ENCODE measurements at regions not wholly inside any gene's neighbourhood (a gene's known extent, or its start where the extent isn't known, plus 50 kb on each side); places are given as distances from the start of the nearest gene placed in this dataset.

GRCh38 chr20:10724449-10725173, 50.8 kb upstream of the JAG1 start:
- intact Hi-C loops (cut with DNase I; ENCODE audit: low total_unique reads) = no loop called here
- TF ChIP-seq CTCF (IDR thresholded peaks at IDR 0.05) = no peak
- H3K4me1 ChIP-seq = peaks cover 0 to 44% (median 22%) of the 10 kb centered on the region in 4 donors

GRCh38 chr20:10728873-10729670, 55.3 kb upstream of the JAG1 start:
- no peaks in the 10 kb centered on the region for H3K9me3 ChIP-seq
- intact Hi-C loops (cut with DNase I; ENCODE audit: low total_unique reads) = no loop called here

More at GRCh38 chr20:10724449-10725173, 50.8 kb upstream of the JAG1 start:
- Histone ChIP-seq H3K4me3 (no peak overlapping the region), H3K27me3 (no peaks in the 10 kb centered on the region), H3K36me3 (no peaks in the 10 kb centered on the region), H3K27ac (no peak overlapping the region), H3K9me3 (no peaks in the 10 kb centered on the region)
- DNase-seq = no peak

GRCh38 chr20:10729785-10730184, 56.0 kb upstream of the JAG1 start:
- intact Hi-C loops (cut with DNase I; ENCODE audit: low total_unique reads) = no loop called here
- Histone ChIP-seq H3K27ac (no peak overlapping the region), H3K9me3 (no peaks in the 10 kb centered on the region), H3K4me1 (peaks cover 0 to 10% (median 6%) of the 10 kb centered on the region in 4 donors), H3K27me3 (no peaks in the 10 kb centered on the region), H3K4me3 (no peak overlapping the region), H3K36me3 (no peaks in the 10 kb centered on the region)
- DNase-seq = no peak
- TF ChIP-seq CTCF (IDR thresholded peaks at IDR 0.05) = no peak

More at GRCh38 chr20:10728873-10729670, 55.3 kb upstream of the JAG1 start:
- H3K36me3 ChIP-seq = no peaks in the 10 kb centered on the region
- DNase-seq = no peak
- no peak for TF ChIP-seq CTCF (IDR thresholded peaks at IDR 0.05)
- no peak overlapping the region for H3K4me3 ChIP-seq
- H3K27ac ChIP-seq = no peak overlapping the region
- no peaks in the 10 kb centered on the region for H3K27me3 ChIP-seq
- H3K4me1 ChIP-seq = peaks cover 0 to 15% (median 7%) of the 10 kb centered on the region in 4 donors

GRCh38 chr20:10730629-10731183, 56.9 kb upstream of the JAG1 start:
- H3K36me3 ChIP-seq = no peaks in the 10 kb centered on the region
- no peak overlapping the region for H3K4me3 ChIP-seq
- intact Hi-C loops (cut with DNase I; ENCODE audit: low total_unique reads) = no loop called here
- peak overlapping the region in 1 of 2 donors; percentile 39 for H3K27ac ChIP-seq
- no peak for DNase-seq
- no peak for TF ChIP-seq CTCF (IDR thresholded peaks at IDR 0.05)
- peaks cover 0 to 19% (median 9%) of the 10 kb centered on the region in 4 donors for H3K4me1 ChIP-seq
- no peaks in the 10 kb centered on the region for H3K27me3 ChIP-seq
- H3K9me3 ChIP-seq = no peaks in the 10 kb centered on the region

DNA sequence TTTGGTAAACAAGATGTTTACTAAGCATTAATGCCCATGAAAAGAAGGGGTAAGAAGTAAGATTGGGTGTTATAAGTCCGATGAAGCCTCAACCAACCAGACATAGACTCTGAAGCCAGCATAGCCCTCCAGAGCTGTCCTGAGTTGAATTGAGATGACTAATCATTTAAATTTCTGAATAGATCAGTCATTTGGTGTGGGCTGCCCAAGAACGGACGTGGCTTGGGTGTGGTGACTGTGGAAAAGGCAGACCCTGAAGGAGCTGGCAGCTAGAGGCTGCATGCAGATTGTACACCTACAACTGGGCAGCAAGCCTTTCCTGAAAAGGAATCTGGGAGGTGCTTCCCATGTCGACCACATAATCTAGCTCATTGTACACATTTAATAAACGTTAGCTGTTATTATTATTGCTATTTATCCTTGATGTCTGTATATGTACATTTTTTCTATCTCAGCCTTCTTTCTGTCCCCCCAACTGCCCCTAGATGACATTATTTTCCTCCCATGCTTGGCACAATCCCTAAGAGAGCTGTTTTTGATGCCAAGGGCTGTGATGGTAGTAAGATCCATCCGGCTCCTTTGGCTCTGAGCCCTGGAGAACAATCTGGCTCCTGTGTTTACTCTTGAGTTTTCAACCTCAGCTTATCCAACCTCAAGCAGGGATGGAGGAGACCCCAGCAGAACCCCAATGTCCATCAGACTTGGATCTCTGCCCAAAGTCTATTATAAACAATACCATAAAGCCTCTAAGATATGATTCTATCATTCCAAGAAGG, 57.6 kb upstream of the JAG1 start:
- DNase-seq = no peak

More for the DNA sequence above, 57.6 kb upstream of the JAG1 start:
- H3K9me3 ChIP-seq = no peaks in the 10 kb centered on the region
- TF ChIP-seq CTCF (IDR thresholded peaks at IDR 0.05) = no peak
- H3K27ac ChIP-seq = peak overlapping the region; percentile 39 to 53
- no peak overlapping the region for H3K4me3 ChIP-seq
- peaks cover 0 to 26% (median 11%) of the 10 kb centered on the region in 4 donors for H3K4me1 ChIP-seq
- no peaks in the 10 kb centered on the region for H3K27me3 ChIP-seq
- no peaks in the 10 kb centered on the region for H3K36me3 ChIP-seq
- intact Hi-C loops (cut with DNase I; ENCODE audit: low total_unique reads) = no loop called here

All from tibial artery (tissue), 4 donors.